EH (cell line): ENCODE measurements at regions not wholly inside any gene's neighbourhood (a gene's known extent, or its start where the extent isn't known, plus 50 kb on each side); places are given as distances from the start of the nearest gene placed in this dataset.

ENCODE experiments used
- DNase-seq: peaks from one replicate; pipeline ENCODE4 v3.0.0-alpha.2; 2015; ENCODE audit warnings: low read depth

GRCh38 chr1:8115031-8115768 is 89.1 kb upstream of the ERRFI1 start:
- no peak for DNase-seq

- no peak for DNase-seq
Observed at GRCh38 chr1:8113262-8114220, 87.4 kb upstream of the ERRFI1 start.

GRCh38 chr1:8112611-8113261 is 86.6 kb upstream of the ERRFI1 start:
- no peak for DNase-seq

- DNase-seq, result no peak
Observed at GRCh38 chr1:8111560-8111959, 85.5 kb upstream of the ERRFI1 start.

GRCh38 chr1:8109216-8109615 is 83.1 kb upstream of the ERRFI1 start:
- DNase-seq, result no peak

- DNase-seq, result no peak
Observed at GRCh38 chr1:8107897-8108296, 81.8 kb upstream of the ERRFI1 start.

- no peak for DNase-seq
Observed at GRCh38 chr1:8104278-8105236, 78.4 kb upstream of the ERRFI1 start.

GRCh38 chr1:8097908-8098307 is 71.8 kb upstream of the ERRFI1 start:
- no peak for DNase-seq

- DNase-seq, result peak; percentile 97
Observed at GRCh38 chr1:8097077-8097799, 71.1 kb upstream of the ERRFI1 start.

GRCh38 chr1:8096105-8097011 is 70.2 kb upstream of the ERRFI1 start:
- peak; percentile 85 for DNase-seq

GRCh38 chr1:8095584-8095983 is 69.5 kb upstream of the ERRFI1 start:
- DNase-seq, result no peak

- DNase-seq, result peak; percentile 77
Observed at GRCh38 chr1:8094481-8095241, 68.6 kb upstream of the ERRFI1 start.

GRCh38 chr1:8093221-8093980 is 67.3 kb upstream of the ERRFI1 start:
- no peak for DNase-seq

- DNase-seq, result no peak
Observed at GRCh38 chr1:8092657-8093056, 66.5 kb upstream of the ERRFI1 start.

- peak; percentile 63 for DNase-seq
Observed at GRCh38 chr1:8091691-8092090, 65.6 kb upstream of the ERRFI1 start.

GRCh38 chr1:8090241-8090702 is 64.2 kb upstream of the ERRFI1 start:
- DNase-seq, result peak; percentile 98

GRCh38 chr1:8089535-8090228 is 63.6 kb upstream of the ERRFI1 start:
- peak; percentile 71 for DNase-seq
